ENCODE measurements at regions not wholly inside any gene's neighbourhood (a gene's known extent, or its start where the extent isn't known, plus 50 kb on each side); places are given as distances from the start of the nearest gene placed in this dataset.
"Not testable (repeated sequence)": the region's sequence is repeated elsewhere in the genome, so short reads cannot be mapped to it uniquely, and the experiment has no call there.

GRCh38 chr20:30632773-30633172 is 624.7 kb upstream of the DEFB115 start:
- H3K9me1 ChIP-seq (replicated peaks; ENCODE audit: control insufficient read depth, extremely low read depth, insufficient read depth, low read length); POLR2A ChIA-PET; H3K36me3 ChIP-seq (ENCODE audit: control insufficient read depth in 2 of 2, extremely low read depth in 1 of 2, insufficient read depth in 2 of 2, low read length in 2 of 2); DNase-seq (ENCODE audit: low read depth, low spot score); H3K4me2 ChIP-seq (ENCODE audit: insufficient read depth, low read length); FAIRE-seq; H3K27me3 ChIP-seq (ENCODE audit: control insufficient read depth in 2 of 2, insufficient read depth in 2 of 2, low read length in 2 of 2); H3K9me3 ChIP-seq (replicated peaks; ENCODE audit: control insufficient read depth, insufficient read depth, low read length); H3K4me3 ChIP-seq (replicated peaks in 1 of 3; ENCODE audit: insufficient read depth in 1 of 3, low read depth in 1 of 3, low read length in 3 of 3); H3K27ac ChIP-seq (ENCODE audit: insufficient read depth, low read depth, low read length); intact Hi-C loops (cut with micrococcal nuclease); H2AFZ ChIP-seq (ENCODE audit: low read depth, low read length); H4K20me1 ChIP-seq (replicated peaks; ENCODE audit: control insufficient read depth, extremely low read depth, insufficient read depth, low read length); H3K79me2 ChIP-seq (ENCODE audit: control insufficient read depth, insufficient read depth, low read length); BruUV-seq (replicated peaks); H3K9ac ChIP-seq (replicated peaks; ENCODE audit: extremely low read depth, insufficient read depth, low read length); H3K4me1 ChIP-seq (ENCODE audit: control insufficient read depth, extremely low read depth, insufficient read depth, low read length); dilution Hi-C loops (cut with MboI; ENCODE audit: extremely low pct_ligation_motif_present, low sequenced_read_pairs); CTCF ChIA-PET: not testable (repeated sequence)

- H2AFZ ChIP-seq (ENCODE audit: low read depth, low read length); H3K9me1 ChIP-seq (replicated peaks; ENCODE audit: control insufficient read depth, extremely low read depth, insufficient read depth, low read length); H4K20me1 ChIP-seq (replicated peaks; ENCODE audit: control insufficient read depth, extremely low read depth, insufficient read depth, low read length); H3K4me3 ChIP-seq (replicated peaks in 1 of 3; ENCODE audit: insufficient read depth in 1 of 3, low read depth in 1 of 3, low read length in 3 of 3); BruUV-seq (replicated peaks); CTCF ChIA-PET; FAIRE-seq; POLR2A ChIA-PET; H3K4me1 ChIP-seq (ENCODE audit: control insufficient read depth, extremely low read depth, insufficient read depth, low read length); H3K9ac ChIP-seq (replicated peaks; ENCODE audit: extremely low read depth, insufficient read depth, low read length); H3K27me3 ChIP-seq (ENCODE audit: control insufficient read depth in 2 of 2, insufficient read depth in 2 of 2, low read length in 2 of 2); H3K36me3 ChIP-seq (ENCODE audit: control insufficient read depth in 2 of 2, extremely low read depth in 1 of 2, insufficient read depth in 2 of 2, low read length in 2 of 2); intact Hi-C loops (cut with micrococcal nuclease); H3K79me2 ChIP-seq (ENCODE audit: control insufficient read depth, insufficient read depth, low read length); H3K4me2 ChIP-seq (ENCODE audit: insufficient read depth, low read length); H3K27ac ChIP-seq (ENCODE audit: insufficient read depth, low read depth, low read length); H3K9me3 ChIP-seq (replicated peaks; ENCODE audit: control insufficient read depth, insufficient read depth, low read length); dilution Hi-C loops (cut with MboI; ENCODE audit: extremely low pct_ligation_motif_present, low sequenced_read_pairs); DNase-seq (ENCODE audit: low read depth, low spot score): not testable (repeated sequence)
These were observed 615.9 kb upstream of the DEFB115 start for GRCh38 chr20:30641522-30641921.

- H3K9me3 ChIP-seq (replicated peaks; ENCODE audit: control insufficient read depth, insufficient read depth, low read length); CTCF ChIA-PET; H3K9ac ChIP-seq (replicated peaks; ENCODE audit: extremely low read depth, insufficient read depth, low read length); POLR2A ChIA-PET; H3K36me3 ChIP-seq (ENCODE audit: control insufficient read depth in 2 of 2, extremely low read depth in 1 of 2, insufficient read depth in 2 of 2, low read length in 2 of 2); BruUV-seq (replicated peaks); H3K79me2 ChIP-seq (ENCODE audit: control insufficient read depth, insufficient read depth, low read length); DNase-seq (ENCODE audit: low read depth, low spot score); H3K4me1 ChIP-seq (ENCODE audit: control insufficient read depth, extremely low read depth, insufficient read depth, low read length); intact Hi-C loops (cut with micrococcal nuclease); H4K20me1 ChIP-seq (replicated peaks; ENCODE audit: control insufficient read depth, extremely low read depth, insufficient read depth, low read length); H3K9me1 ChIP-seq (replicated peaks; ENCODE audit: control insufficient read depth, extremely low read depth, insufficient read depth, low read length); H3K4me2 ChIP-seq (ENCODE audit: insufficient read depth, low read length); FAIRE-seq; H3K27ac ChIP-seq (ENCODE audit: insufficient read depth, low read depth, low read length); dilution Hi-C loops (cut with MboI; ENCODE audit: extremely low pct_ligation_motif_present, low sequenced_read_pairs); H3K27me3 ChIP-seq (ENCODE audit: control insufficient read depth in 2 of 2, insufficient read depth in 2 of 2, low read length in 2 of 2); H2AFZ ChIP-seq (ENCODE audit: low read depth, low read length); H3K4me3 ChIP-seq (replicated peaks in 1 of 3; ENCODE audit: insufficient read depth in 1 of 3, low read depth in 1 of 3, low read length in 3 of 3): not testable (repeated sequence)
These were observed 596.5 kb upstream of the DEFB115 start for GRCh38 chr20:30660982-30661381.

GRCh38 chr20:30668418-30668817 is 589.0 kb upstream of the DEFB115 start:
- H3K9ac ChIP-seq (replicated peaks; ENCODE audit: extremely low read depth, insufficient read depth, low read length); dilution Hi-C loops (cut with MboI; ENCODE audit: extremely low pct_ligation_motif_present, low sequenced_read_pairs); BruUV-seq (replicated peaks); FAIRE-seq; H3K9me1 ChIP-seq (replicated peaks; ENCODE audit: control insufficient read depth, extremely low read depth, insufficient read depth, low read length); H3K4me2 ChIP-seq (ENCODE audit: insufficient read depth, low read length); H3K79me2 ChIP-seq (ENCODE audit: control insufficient read depth, insufficient read depth, low read length); H3K9me3 ChIP-seq (replicated peaks; ENCODE audit: control insufficient read depth, insufficient read depth, low read length); H3K4me1 ChIP-seq (ENCODE audit: control insufficient read depth, extremely low read depth, insufficient read depth, low read length); H4K20me1 ChIP-seq (replicated peaks; ENCODE audit: control insufficient read depth, extremely low read depth, insufficient read depth, low read length); intact Hi-C loops (cut with micrococcal nuclease); POLR2A ChIA-PET; H3K27ac ChIP-seq (ENCODE audit: insufficient read depth, low read depth, low read length); H3K27me3 ChIP-seq (ENCODE audit: control insufficient read depth in 2 of 2, insufficient read depth in 2 of 2, low read length in 2 of 2); DNase-seq (ENCODE audit: low read depth, low spot score); H2AFZ ChIP-seq (ENCODE audit: low read depth, low read length); H3K36me3 ChIP-seq (ENCODE audit: control insufficient read depth in 2 of 2, extremely low read depth in 1 of 2, insufficient read depth in 2 of 2, low read length in 2 of 2); H3K4me3 ChIP-seq (replicated peaks in 1 of 3; ENCODE audit: insufficient read depth in 1 of 3, low read depth in 1 of 3, low read length in 3 of 3); CTCF ChIA-PET: not testable (repeated sequence)

All from endothelial cell of umbilical vein (primary cell).